ENCODE measurements at regions not wholly inside any gene's neighbourhood (a gene's known extent, or its start where the extent isn't known, plus 50 kb on each side); places are given as distances from the start of the nearest gene placed in this dataset.

GRCh38 chr6:80466981-80467380 lies 360.5 kb downstream of the BCKDHB start:
- Histone ChIP-seq H4K20me1 (ENCODE audit: insufficient read depth, low read length) (no peaks in the 10 kb centered on the region), H3K4me1 (ENCODE audit: insufficient read depth, low read length, severe bottlenecking) (no peaks in the 10 kb centered on the region), H3K4me3 (ENCODE audit: low read depth, low read length, poor library complexity, severe bottlenecking) (no peak overlapping the region), H3K9me3 (ENCODE audit: low read length) (no peaks in the 10 kb centered on the region), H3K9ac (ENCODE audit: low read length) (no peak overlapping the region), H3K27me3 (ENCODE audit: insufficient read depth, low read length) (no peaks in the 10 kb centered on the region), H3K79me2 (ENCODE audit: insufficient read depth, low read length) (no peaks in the 10 kb centered on the region), H3K36me3 (ENCODE audit: insufficient read depth, low read length) (no peaks in the 10 kb centered on the region), H3K9me2 (ENCODE audit: low read depth, low read length) (no peaks in the 10 kb centered on the region), H3F3A (ENCODE audit: insufficient read depth, low read length) (no peaks in the 10 kb centered on the region), H3K27ac (ENCODE audit: low read depth, low read length, poor library complexity, severe bottlenecking) (no peak overlapping the region), H3K4me2 (ENCODE audit: low read length) (no peak overlapping the region), H2AFZ (ENCODE audit: low read length) (no peak overlapping the region)
- no peak for TF ChIP-seq EZH2 (IDR thresholded peaks at IDR 0.05; ENCODE audit: borderline replicate concordance, low read length)
- TF ChIP-seq, protein P1, sequence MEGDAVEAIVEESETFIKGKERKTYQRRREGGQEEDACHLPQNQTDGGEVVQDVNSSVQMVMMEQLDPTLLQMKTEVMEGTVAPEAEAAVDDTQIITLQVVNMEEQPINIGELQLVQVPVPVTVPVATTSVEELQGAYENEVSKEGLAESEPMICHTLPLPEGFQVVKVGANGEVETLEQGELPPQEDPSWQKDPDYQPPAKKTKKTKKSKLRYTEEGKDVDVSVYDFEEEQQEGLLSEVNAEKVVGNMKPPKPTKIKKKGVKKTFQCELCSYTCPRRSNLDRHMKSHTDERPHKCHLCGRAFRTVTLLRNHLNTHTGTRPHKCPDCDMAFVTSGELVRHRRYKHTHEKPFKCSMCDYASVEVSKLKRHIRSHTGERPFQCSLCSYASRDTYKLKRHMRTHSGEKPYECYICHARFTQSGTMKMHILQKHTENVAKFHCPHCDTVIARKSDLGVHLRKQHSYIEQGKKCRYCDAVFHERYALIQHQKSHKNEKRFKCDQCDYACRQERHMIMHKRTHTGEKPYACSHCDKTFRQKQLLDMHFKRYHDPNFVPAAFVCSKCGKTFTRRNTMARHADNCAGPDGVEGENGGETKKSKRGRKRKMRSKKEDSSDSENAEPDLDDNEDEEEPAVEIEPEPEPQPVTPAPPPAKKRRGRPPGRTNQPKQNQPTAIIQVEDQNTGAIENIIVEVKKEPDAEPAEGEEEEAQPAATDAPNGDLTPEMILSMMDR (IDR thresholded peaks at IDR 0.05; ENCODE audit: low read length): no peak

DNA sequence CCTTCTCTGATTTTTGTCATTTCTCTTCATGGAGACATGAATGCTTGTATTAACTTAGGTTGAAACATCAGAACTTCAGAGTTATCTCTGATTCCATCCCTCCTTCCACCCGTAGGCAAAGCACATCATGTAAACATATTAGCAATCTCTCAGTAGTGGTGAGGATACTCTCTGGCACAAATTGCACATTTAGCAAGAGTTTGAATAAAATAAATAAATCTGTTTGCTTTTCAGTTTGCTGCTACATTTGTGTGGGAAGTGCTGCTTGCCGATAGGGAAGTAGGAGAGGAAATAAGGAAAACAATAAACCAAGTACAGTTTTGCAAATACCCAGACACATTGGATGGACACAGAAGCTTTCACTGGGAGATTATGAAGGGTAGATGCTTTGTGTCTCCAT lies 359.0 kb downstream of the BCKDHB start:
- Histone ChIP-seq H3K9me2 (ENCODE audit: low read depth, low read length) (no peaks in the 10 kb centered on the region), H3K27ac (ENCODE audit: low read depth, low read length, poor library complexity, severe bottlenecking) (no peak overlapping the region), H3F3A (ENCODE audit: insufficient read depth, low read length) (no peaks in the 10 kb centered on the region), H2AFZ (ENCODE audit: low read length) (no peak overlapping the region), H3K36me3 (ENCODE audit: insufficient read depth, low read length) (no peaks in the 10 kb centered on the region), H3K27me3 (ENCODE audit: insufficient read depth, low read length) (no peaks in the 10 kb centered on the region), H3K4me2 (ENCODE audit: low read length) (no peak overlapping the region), H3K4me1 (ENCODE audit: insufficient read depth, low read length, severe bottlenecking) (no peaks in the 10 kb centered on the region), H4K20me1 (ENCODE audit: insufficient read depth, low read length) (no peaks in the 10 kb centered on the region), H3K9ac (ENCODE audit: low read length) (no peak overlapping the region), H3K9me3 (ENCODE audit: low read length) (no peaks in the 10 kb centered on the region), H3K4me3 (ENCODE audit: low read depth, low read length, poor library complexity, severe bottlenecking) (no peak overlapping the region), H3K79me2 (ENCODE audit: insufficient read depth, low read length) (no peaks in the 10 kb centered on the region)
- TF ChIP-seq EZH2 (IDR thresholded peaks at IDR 0.05; ENCODE audit: borderline replicate concordance, low read length): no peak
- TF ChIP-seq, protein P1 (IDR thresholded peaks at IDR 0.05; ENCODE audit: low read length): no peak

DNA sequence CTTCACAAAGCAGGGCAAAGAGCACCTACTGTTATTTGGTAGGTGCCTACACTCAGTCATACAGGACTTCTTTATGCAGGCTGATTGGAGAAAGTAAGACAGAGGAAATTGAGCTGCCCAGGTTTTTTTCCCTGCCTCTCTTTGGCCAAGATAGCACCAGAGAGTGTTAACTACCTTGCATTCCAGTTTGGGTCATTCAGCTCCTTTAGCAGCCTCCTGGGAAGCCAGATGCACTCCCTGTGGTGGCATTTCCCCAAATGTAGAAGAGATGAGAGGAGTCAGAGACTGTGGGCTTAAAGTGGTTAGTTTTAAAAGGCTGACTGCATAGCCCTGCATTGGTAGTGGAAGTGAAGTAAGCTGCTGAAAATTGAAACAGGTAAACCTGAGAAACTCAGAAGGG lies 358.4 kb downstream of the BCKDHB start:
- no peaks in the 10 kb centered on the region for H3F3A ChIP-seq (ENCODE audit: insufficient read depth, low read length)

More for the DNA sequence above, 358.4 kb downstream of the BCKDHB start:
- H4K20me1 ChIP-seq (ENCODE audit: insufficient read depth, low read length): no peaks in the 10 kb centered on the region
- H3K4me3 ChIP-seq (ENCODE audit: low read depth, low read length, poor library complexity, severe bottlenecking): no peak overlapping the region
- H3K36me3 ChIP-seq (ENCODE audit: insufficient read depth, low read length): no peaks in the 10 kb centered on the region
- no peak overlapping the region for H3K9ac ChIP-seq (ENCODE audit: low read length)
- TF ChIP-seq EZH2 (IDR thresholded peaks at IDR 0.05; ENCODE audit: borderline replicate concordance, low read length): no peak
- TF ChIP-seq, protein P1 (IDR thresholded peaks at IDR 0.05; ENCODE audit: low read length): no peak
- no peak overlapping the region for H3K4me2 ChIP-seq (ENCODE audit: low read length)
- H3K27ac ChIP-seq (ENCODE audit: low read depth, low read length, poor library complexity, severe bottlenecking): no peak overlapping the region
- no peaks in the 10 kb centered on the region for H3K4me1 ChIP-seq (ENCODE audit: insufficient read depth, low read length, severe bottlenecking)
- no peaks in the 10 kb centered on the region for H3K9me2 ChIP-seq (ENCODE audit: low read depth, low read length)
- H3K9me3 ChIP-seq (ENCODE audit: low read length): no peaks in the 10 kb centered on the region
- H3K27me3 ChIP-seq (ENCODE audit: insufficient read depth, low read length): no peaks in the 10 kb centered on the region
- no peaks in the 10 kb centered on the region for H3K79me2 ChIP-seq (ENCODE audit: insufficient read depth, low read length)
- no peak overlapping the region for H2AFZ ChIP-seq (ENCODE audit: low read length)

Data from OCI-LY1 (cell line).